HCT116 (cell line): ENCODE measurements at regions not wholly inside any gene's neighbourhood (a gene's known extent, or its start where the extent isn't known, plus 50 kb on each side); places are given as distances from the start of the nearest gene placed in this dataset.

Experiments used
- CTCF ChIP-seq, 3 experiments: fragments of 200-600 bp in 1 of 3; sonication (generic) in 1 of 3; IDR thresholded peaks in 2 of 3; conservative IDR thresholded peaks in 1 of 3; 2 replicates each; pipeline ENCODE4 v1.5.1; 2012 to 2017; ENCODE audit warnings: low read depth in 2 of 3, low read length in 2 of 3, antibody characterized with exemption in 1 of 3, borderline replicate concordance in 1 of 3, control low read depth in 1 of 3, mild to moderate bottlenecking in 1 of 3, mixed read lengths in 1 of 3, mixed run types in 1 of 3, moderate library complexity in 1 of 3; ENCODE audit not compliant: insufficient read depth in 1 of 3
- POLR2A ChIP-seq: IDR thresholded peaks from 2 replicates; pipeline ENCODE4 v1.7.0; 2011; ENCODE audit warnings: borderline replicate concordance; ENCODE audit not compliant: insufficient read depth, insufficient read length; ENCODE audit errors: extremely low read depth

GRCh38 chr1:209041927-209042326 is 541.6 kb upstream of the CAMK1G start:
- TF ChIP-seq CTCF (IDR thresholded peaks at IDR 0.05 in 2 of 3, conservative IDR thresholded peaks at IDR 0.05 in 1 of 3; ENCODE audit: borderline replicate concordance in 1 of 3, insufficient read depth in 1 of 3, low read depth in 2 of 3, low read length in 2 of 3): no peak
- TF ChIP-seq POLR2A: no peak
